Astrocyte (in vitro differentiated cells and primary cell): ENCODE measurements at regions not wholly inside any gene's neighbourhood (a gene's known extent, or its start where the extent isn't known, plus 50 kb on each side); places are given as distances from the start of the nearest gene placed in this dataset.
A peak's percentile ranks its signal among the peaks of the same experiment; 100 is the strongest.

Experiments
- DNase-seq: peaks from one replicate; pipeline ENCODE4 v3.0.0-alpha.2; 2010; ENCODE audit warnings: low read depth
- FAIRE-seq: peaks from 2 replicates; lab custom pipeline; 2011; peaks lifted over from hg19 to GRCh38; lab: Jason Lieb, UNC
- H2AFZ ChIP-seq: 2 replicates; pipeline ENCODE4 v1.6.0; 2012; ENCODE audit warnings: low read depth, low read length, inconsistent platforms
- H3K27ac ChIP-seq: 2 replicates; pipeline ENCODE4 v1.5.1; 2011; ENCODE audit warnings: low read depth, low read length, inconsistent platforms
- H3K27me3 ChIP-seq: 2 replicates; pipeline ENCODE4 v1.6.0; 2011; ENCODE audit warnings: low read length, inconsistent platforms; ENCODE audit not compliant: insufficient read depth
- H3K36me3 ChIP-seq: 2 replicates; pipeline ENCODE4 v1.5.1; 2011; ENCODE audit warnings: low read length, inconsistent platforms; ENCODE audit not compliant: insufficient read depth
- H3K4me1 ChIP-seq: 2 replicates; pipeline ENCODE4 v1.5.1; 2011; ENCODE audit warnings: low read length, inconsistent platforms; ENCODE audit not compliant: insufficient read depth
- H3K4me2 ChIP-seq: 2 replicates; pipeline ENCODE4 v1.6.0; 2012; ENCODE audit warnings: low read length, inconsistent platforms
- H3K4me3 ChIP-seq: 2 replicates; pipeline ENCODE4 v1.5.1; 2011; ENCODE audit warnings: low read depth, mild to moderate bottlenecking, low read length, inconsistent platforms; ENCODE audit not compliant: insufficient read depth
- H3K79me2 ChIP-seq: 2 replicates; pipeline ENCODE4 v1.6.0; 2012; ENCODE audit warnings: mild to moderate bottlenecking, low read length, inconsistent platforms; ENCODE audit not compliant: insufficient read depth
- H3K9ac ChIP-seq: 2 replicates; pipeline ENCODE4 v1.6.0; 2012; ENCODE audit warnings: mild to moderate bottlenecking, low read length, inconsistent platforms
- H3K9me3 ChIP-seq: 2 replicates; pipeline ENCODE4 v1.5.1; 2012; ENCODE audit warnings: low read depth, mild to moderate bottlenecking, low read length, inconsistent platforms; ENCODE audit not compliant: insufficient read depth
- H4K20me1 ChIP-seq: 2 replicates; pipeline ENCODE4 v1.6.0; 2012; ENCODE audit warnings: low read length, inconsistent platforms; ENCODE audit not compliant: insufficient read depth
- H3K27ac Mint-ChIP-seq: one replicate; pipeline ENCODE4 v1.8.0; 2021; ENCODE audit warnings: mild to moderate bottlenecking, mixed read lengths; ENCODE audit not compliant: unreplicated experiment
- H3K27me3 Mint-ChIP-seq: one replicate; pipeline ENCODE4 v1.8.0; 2021; ENCODE audit warnings: low read depth, mixed read lengths; ENCODE audit not compliant: unreplicated experiment
- H3K36me3 Mint-ChIP-seq: one replicate; pipeline ENCODE4 v1.8.0; 2021; ENCODE audit warnings: low read depth, mixed read lengths; ENCODE audit not compliant: unreplicated experiment
- H3K4me1 Mint-ChIP-seq: one replicate; pipeline ENCODE4 v1.8.0; 2021; ENCODE audit warnings: low read depth, mixed read lengths; ENCODE audit not compliant: unreplicated experiment
- H3K4me3 Mint-ChIP-seq: one replicate; pipeline ENCODE4 v1.8.0; 2021; ENCODE audit warnings: mild to moderate bottlenecking, moderate library complexity, mixed read lengths; ENCODE audit not compliant: unreplicated experiment
- H3K9me3 Mint-ChIP-seq: one replicate; pipeline ENCODE4 v1.8.0; 2021; ENCODE audit warnings: mild to moderate bottlenecking, mixed read lengths; ENCODE audit not compliant: unreplicated experiment
- EZH2 ChIP-seq: IDR thresholded peaks from 2 replicates; pipeline ENCODE4 v1.6.1; 2012; ENCODE audit warnings: mild to moderate bottlenecking, low read length, inconsistent platforms; ENCODE audit not compliant: insufficient read depth
- TF ChIP-seq, protein P1 (sequence below): IDR thresholded peaks from 2 replicates; pipeline ENCODE4 v1.5.1; 2011; ENCODE audit warnings: low read depth, mild to moderate bottlenecking, inconsistent platforms, low read length, moderate library complexity; ENCODE audit not compliant: insufficient read depth

- Mint-ChIP-seq H3K4me3 (peak overlapping the region; percentile 77), H3K36me3 (peaks cover 1% of the 10 kb centered on the region), H3K9me3 (no peaks in the 10 kb centered on the region), H3K27ac (peak overlapping the region; percentile 100), H3K4me1 (peaks cover 70% of the 10 kb centered on the region), H3K27me3 (no peaks in the 10 kb centered on the region)
- Histone ChIP-seq H4K20me1 (peaks cover 17% of the 10 kb centered on the region), H3K36me3 (peaks cover 14% of the 10 kb centered on the region), H2AFZ (no peak overlapping the region), H3K27ac (peak overlapping the region; percentile 98), H3K9ac (peak overlapping the region; percentile 78), H3K27me3 (no peaks in the 10 kb centered on the region), H3K4me1 (peaks cover 80% of the 10 kb centered on the region), H3K9me3 (no peaks in the 10 kb centered on the region), H3K79me2 (peaks cover 75% of the 10 kb centered on the region), H3K4me3 (no peak overlapping the region), H3K4me2 (peak overlapping the region; percentile 58)
- FAIRE-seq (no peak), DNase-seq (no peak)
- TF ChIP-seq, protein P1, sequence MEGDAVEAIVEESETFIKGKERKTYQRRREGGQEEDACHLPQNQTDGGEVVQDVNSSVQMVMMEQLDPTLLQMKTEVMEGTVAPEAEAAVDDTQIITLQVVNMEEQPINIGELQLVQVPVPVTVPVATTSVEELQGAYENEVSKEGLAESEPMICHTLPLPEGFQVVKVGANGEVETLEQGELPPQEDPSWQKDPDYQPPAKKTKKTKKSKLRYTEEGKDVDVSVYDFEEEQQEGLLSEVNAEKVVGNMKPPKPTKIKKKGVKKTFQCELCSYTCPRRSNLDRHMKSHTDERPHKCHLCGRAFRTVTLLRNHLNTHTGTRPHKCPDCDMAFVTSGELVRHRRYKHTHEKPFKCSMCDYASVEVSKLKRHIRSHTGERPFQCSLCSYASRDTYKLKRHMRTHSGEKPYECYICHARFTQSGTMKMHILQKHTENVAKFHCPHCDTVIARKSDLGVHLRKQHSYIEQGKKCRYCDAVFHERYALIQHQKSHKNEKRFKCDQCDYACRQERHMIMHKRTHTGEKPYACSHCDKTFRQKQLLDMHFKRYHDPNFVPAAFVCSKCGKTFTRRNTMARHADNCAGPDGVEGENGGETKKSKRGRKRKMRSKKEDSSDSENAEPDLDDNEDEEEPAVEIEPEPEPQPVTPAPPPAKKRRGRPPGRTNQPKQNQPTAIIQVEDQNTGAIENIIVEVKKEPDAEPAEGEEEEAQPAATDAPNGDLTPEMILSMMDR = no peak
- TF ChIP-seq EZH2 = no peak
Measured at GRCh38 chr1:201712387-201713085, 116.4 kb upstream of the IPO9 start.

- TF ChIP-seq EZH2 = no peak
- TF ChIP-seq, protein P1 = no peak
- peak overlapping the region; percentile 78 for H3K9ac ChIP-seq
- H3K9me3 Mint-ChIP-seq = no peaks in the 10 kb centered on the region
Measured at GRCh38 chr1:201713086-201713810, 115.7 kb upstream of the IPO9 start.

More at GRCh38 chr1:201713086-201713810, 115.7 kb upstream of the IPO9 start:
- Histone ChIP-seq H3K4me3 (peak overlapping the region; percentile 26), H3K4me2 (peak overlapping the region; percentile 58), H3K36me3 (peaks cover 18% of the 10 kb centered on the region), H3K27me3 (no peaks in the 10 kb centered on the region), H3K9me3 (no peaks in the 10 kb centered on the region), H3K79me2 (peaks cover 75% of the 10 kb centered on the region), H3K27ac (peak overlapping the region; percentile 98), H2AFZ (no peak overlapping the region), H4K20me1 (peaks cover 9% of the 10 kb centered on the region), H3K4me1 (peaks cover 75% of the 10 kb centered on the region)
- FAIRE-seq (peak; percentile 66), DNase-seq (peak; percentile 98)
- peaks cover 4% of the 10 kb centered on the region for H3K36me3 Mint-ChIP-seq
- peak overlapping the region; percentile 77 for H3K4me3 Mint-ChIP-seq
- H3K4me1 Mint-ChIP-seq = peaks cover 63% of the 10 kb centered on the region
- H3K27me3 Mint-ChIP-seq = no peaks in the 10 kb centered on the region
- peak overlapping the region; percentile 100 for H3K27ac Mint-ChIP-seq
